ENCODE measurements at regions not wholly inside any gene's neighbourhood (a gene's known extent, or its start where the extent isn't known, plus 50 kb on each side); places are given as distances from the start of the nearest gene placed in this dataset.

DNA sequence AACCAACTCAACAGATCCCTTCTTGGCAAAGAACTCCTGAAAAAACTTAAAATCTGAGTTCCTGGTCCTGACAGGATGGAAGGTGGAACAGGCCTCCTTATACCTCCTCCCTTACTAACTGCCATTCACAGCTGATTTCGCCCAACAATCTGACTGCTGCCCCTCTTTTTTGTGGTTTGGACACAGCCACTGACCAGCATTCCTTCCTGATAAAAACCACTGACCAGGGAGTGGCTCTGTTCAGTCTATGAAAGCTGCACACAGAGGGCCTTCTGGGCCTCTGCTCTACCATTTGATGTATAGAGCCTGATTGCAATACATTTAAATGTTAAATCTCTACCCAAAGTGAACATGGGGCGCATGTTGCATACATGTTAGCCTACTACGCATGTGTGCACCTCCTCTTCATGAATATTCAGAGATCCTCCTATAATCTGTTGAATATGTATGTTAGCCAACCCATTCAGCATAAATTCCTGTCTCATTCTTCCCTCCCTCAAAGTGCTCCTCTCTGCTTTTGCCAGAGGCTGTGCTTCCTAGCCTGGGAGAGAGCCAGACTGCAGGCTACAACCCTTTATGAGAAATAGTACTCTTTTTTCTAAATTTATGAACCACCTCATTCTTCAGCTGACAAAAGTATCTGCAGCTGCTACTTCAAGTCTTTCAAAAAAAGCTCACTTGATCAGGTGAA, 93.7 kb upstream of the MRPS30 start:
- Mint-ChIP-seq H3K27me3 (ENCODE audit: insufficient read depth) (no peaks in the 10 kb centered on the region; the same call in 1 of the 2 replicates), H3K9me3 (peaks cover 9% of the 10 kb centered on the region), H3K4me1 (ENCODE audit: low read depth) (no peaks in the 10 kb centered on the region), H3K27ac (no peak overlapping the region), H3K4me3 (no peak overlapping the region), H3K36me3 (ENCODE audit: low read depth) (no peaks in the 10 kb centered on the region)
- no peak for DNase-seq
- TF ChIP-seq, protein P1, sequence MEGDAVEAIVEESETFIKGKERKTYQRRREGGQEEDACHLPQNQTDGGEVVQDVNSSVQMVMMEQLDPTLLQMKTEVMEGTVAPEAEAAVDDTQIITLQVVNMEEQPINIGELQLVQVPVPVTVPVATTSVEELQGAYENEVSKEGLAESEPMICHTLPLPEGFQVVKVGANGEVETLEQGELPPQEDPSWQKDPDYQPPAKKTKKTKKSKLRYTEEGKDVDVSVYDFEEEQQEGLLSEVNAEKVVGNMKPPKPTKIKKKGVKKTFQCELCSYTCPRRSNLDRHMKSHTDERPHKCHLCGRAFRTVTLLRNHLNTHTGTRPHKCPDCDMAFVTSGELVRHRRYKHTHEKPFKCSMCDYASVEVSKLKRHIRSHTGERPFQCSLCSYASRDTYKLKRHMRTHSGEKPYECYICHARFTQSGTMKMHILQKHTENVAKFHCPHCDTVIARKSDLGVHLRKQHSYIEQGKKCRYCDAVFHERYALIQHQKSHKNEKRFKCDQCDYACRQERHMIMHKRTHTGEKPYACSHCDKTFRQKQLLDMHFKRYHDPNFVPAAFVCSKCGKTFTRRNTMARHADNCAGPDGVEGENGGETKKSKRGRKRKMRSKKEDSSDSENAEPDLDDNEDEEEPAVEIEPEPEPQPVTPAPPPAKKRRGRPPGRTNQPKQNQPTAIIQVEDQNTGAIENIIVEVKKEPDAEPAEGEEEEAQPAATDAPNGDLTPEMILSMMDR (IDR thresholded peaks at IDR 0.05): no peak

DNA sequence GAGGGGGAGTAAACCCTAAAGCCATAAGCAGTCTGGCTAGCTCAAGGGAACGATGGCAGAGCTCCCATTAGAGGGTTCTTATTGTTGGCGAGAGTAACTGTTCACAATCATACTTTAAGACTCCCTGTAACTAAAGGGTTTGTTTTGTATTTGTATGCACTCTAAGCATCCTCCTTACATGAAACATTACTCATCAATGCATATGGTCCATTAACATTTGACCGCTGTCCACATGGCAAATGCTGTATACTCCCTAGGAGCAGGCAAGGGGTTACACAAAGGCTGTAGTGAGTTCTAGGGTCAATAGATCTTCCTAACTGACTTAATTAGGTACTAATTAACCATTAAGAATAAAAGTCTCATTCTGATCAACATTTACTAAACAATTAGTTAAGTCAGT, 95.3 kb upstream of the MRPS30 start:
- TF ChIP-seq, protein P1 (IDR thresholded peaks at IDR 0.05): no peak
- Mint-ChIP-seq H3K9me3 (peaks cover 12% of the 10 kb centered on the region), H3K4me1 (ENCODE audit: low read depth) (no peaks in the 10 kb centered on the region), H3K27me3 (ENCODE audit: insufficient read depth) (no peaks in the 10 kb centered on the region; the same call in 1 of the 2 replicates), H3K4me3 (no peak overlapping the region), H3K36me3 (ENCODE audit: low read depth) (no peaks in the 10 kb centered on the region), H3K27ac (no peak overlapping the region)
- DNase-seq: no peak

DNA sequence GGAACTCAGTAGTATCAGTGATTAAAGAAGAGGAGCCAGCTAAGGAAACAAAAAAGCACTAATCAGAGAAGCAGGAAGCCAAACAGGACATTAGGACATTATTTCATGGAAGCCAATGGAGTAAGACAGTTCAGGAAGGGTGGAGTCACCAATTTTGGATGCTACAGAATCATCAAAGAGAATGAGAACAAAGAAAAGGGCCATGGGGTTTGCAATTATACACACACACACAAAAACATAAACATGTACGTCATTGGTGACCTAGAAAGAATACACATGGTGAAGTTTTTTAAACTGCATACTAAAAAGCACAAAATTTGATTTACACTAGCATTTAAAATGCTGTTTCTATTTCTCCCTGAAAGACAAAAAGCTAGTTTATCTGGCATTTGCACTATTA, 96.8 kb upstream of the MRPS30 start:
- no peaks in the 10 kb centered on the region; the same call in 1 of the 2 replicates for H3K27me3 Mint-ChIP-seq (ENCODE audit: insufficient read depth)
- H3K27ac Mint-ChIP-seq: no peak overlapping the region
- no peaks in the 10 kb centered on the region for H3K36me3 Mint-ChIP-seq (ENCODE audit: low read depth)
- H3K4me3 Mint-ChIP-seq: no peak overlapping the region
- TF ChIP-seq, protein P1 (IDR thresholded peaks at IDR 0.05): no peak
- no peak for DNase-seq
- peaks cover 17% of the 10 kb centered on the region for H3K9me3 Mint-ChIP-seq
- no peaks in the 10 kb centered on the region for H3K4me1 Mint-ChIP-seq (ENCODE audit: low read depth)

DNA sequence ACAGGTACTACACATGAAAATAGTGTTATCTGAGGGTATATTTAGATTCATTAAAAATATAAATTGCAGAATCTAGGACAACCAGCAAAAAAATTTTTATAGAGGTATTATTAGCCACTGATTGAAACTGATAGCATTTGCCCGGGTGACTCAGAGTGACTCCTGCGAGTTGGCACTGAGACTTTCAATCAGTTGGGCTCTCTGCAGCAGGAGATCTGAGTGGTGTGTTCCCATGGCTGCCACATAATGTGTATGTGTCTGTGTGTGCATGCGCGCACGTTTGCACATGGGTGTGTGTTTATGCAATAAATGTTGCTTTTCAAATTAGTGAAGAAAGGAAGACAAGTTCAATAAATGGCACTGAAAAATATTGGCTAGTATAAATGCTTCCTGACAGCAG, 100.1 kb upstream of the MRPS30 start:
- Mint-ChIP-seq H3K4me3 (no peak overlapping the region), H3K36me3 (ENCODE audit: low read depth) (no peaks in the 10 kb centered on the region), H3K4me1 (ENCODE audit: low read depth) (no peaks in the 10 kb centered on the region), H3K9me3 (peaks cover 20% of the 10 kb centered on the region), H3K27me3 (ENCODE audit: insufficient read depth) (no peaks in the 10 kb centered on the region), H3K27ac (no peak overlapping the region)
- no peak for DNase-seq
- TF ChIP-seq, protein P1 (IDR thresholded peaks at IDR 0.05): no peak

DNA sequence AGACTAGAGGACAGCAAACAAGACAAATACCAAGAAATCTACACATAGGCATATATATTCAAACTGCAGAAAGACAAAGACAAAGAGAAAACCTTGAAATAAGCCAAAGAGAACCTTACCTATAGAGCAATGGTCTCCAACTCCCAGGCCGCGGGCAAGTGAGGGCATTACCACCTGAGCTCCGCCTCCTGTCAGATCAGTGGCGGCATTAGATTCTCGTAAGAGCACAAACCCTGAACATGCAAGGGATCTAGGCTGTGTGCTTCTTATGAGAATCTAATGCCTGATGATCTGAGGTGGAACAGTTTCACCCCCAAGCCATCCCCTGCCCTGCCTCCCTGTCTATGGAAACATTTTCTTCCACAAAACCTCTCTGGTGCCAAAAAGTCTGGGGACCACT, 101.0 kb upstream of the MRPS30 start:
- H3K9me3 Mint-ChIP-seq: peaks cover 24% of the 10 kb centered on the region
- H3K4me1 Mint-ChIP-seq (ENCODE audit: low read depth): no peaks in the 10 kb centered on the region
- H3K4me3 Mint-ChIP-seq: no peak overlapping the region
- no peak for DNase-seq
- no peaks in the 10 kb centered on the region for H3K36me3 Mint-ChIP-seq (ENCODE audit: low read depth)
- TF ChIP-seq, protein P1 (IDR thresholded peaks at IDR 0.05): no peak
- H3K27me3 Mint-ChIP-seq (ENCODE audit: insufficient read depth): no peaks in the 10 kb centered on the region
- H3K27ac Mint-ChIP-seq: no peak overlapping the region

All from HFFc6 (cell line).